PC-9 (cell line): ENCODE measurements at regions not wholly inside any gene's neighbourhood (a gene's known extent, or its start where the extent isn't known, plus 50 kb on each side); places are given as distances from the start of the nearest gene placed in this dataset.

ENCODE experiments used
- BruUV-seq: library from RNA; stranded (reverse); fragments of 400-500 nt; replicated peaks from 2 replicates; lab custom pipeline; 2021; lab: Mats Ljungman, UMichigan
- CTCF ChIA-PET: fragments of 300-600 bp; sonication (Branson Sonifier 250); formaldehyde crosslinking; loops from one replicate; lab custom pipeline; 2022; ENCODE audit warnings: antibody characterized with exemption; lab: Charles Lee
- POLR2A ChIA-PET: fragments of 300-600 bp; sonication (Branson Sonifier 250); formaldehyde crosslinking; loops from one replicate; lab custom pipeline; 2022; ENCODE audit warnings: antibody characterized with exemption; ENCODE audit not compliant: unreplicated experiment; lab: Charles Lee
- DNase-seq, 2 experiments: peaks; one replicate each; pipeline versions ENCODE4 v3.0.0 to v3.0.0-alpha.2; 2015 to 2022; ENCODE audit warnings: mixed read lengths in 1 of 2
- H2AFZ ChIP-seq: fragments of 200-600 bp; sonication (generic); 2 replicates; pipeline ENCODE4 v1.8.1; 2017; ENCODE audit warnings: antibody characterized with exemption
- H3F3A ChIP-seq: fragments of 200-600 bp; sonication (generic); 2 replicates; pipeline ENCODE4 v1.8.1; 2017; ENCODE audit warnings: antibody characterized with exemption, mild to moderate bottlenecking, low read depth; ENCODE audit not compliant: insufficient read depth
- H3K27ac ChIP-seq: fragments of 200-600 bp; sonication (generic); 2 replicates; pipeline ENCODE4 v1.6.1; 2016; ENCODE audit warnings: mixed run types
- H3K27me3 ChIP-seq: fragments of 200-600 bp; sonication (generic); 2 replicates; pipeline ENCODE4 v1.6.1; 2016; ENCODE audit warnings: low read depth, mixed run types; ENCODE audit not compliant: insufficient read depth
- H3K36me3 ChIP-seq: fragments of 200-600 bp; sonication (generic); 2 replicates; pipeline ENCODE4 v1.6.1; 2016; ENCODE audit warnings: low read depth, mixed run types
- H3K4me1 ChIP-seq: fragments of 200-600 bp; sonication (generic); replicated peaks from 2 replicates; pipeline ENCODE4 v1.6.1; 2016; ENCODE audit warnings: mixed run types; ENCODE audit not compliant: insufficient read depth
- H3K4me2 ChIP-seq: fragments of 200-600 bp; sonication (generic); 2 replicates; pipeline ENCODE4 v1.6.1; 2017; ENCODE audit warnings: mixed run types
- H3K4me3 ChIP-seq: fragments of 200-600 bp; sonication (generic); 2 replicates; pipeline ENCODE4 v1.6.1; 2016; ENCODE audit warnings: mixed run types
- H3K79me2 ChIP-seq: fragments of 200-600 bp; sonication (generic); 2 replicates; pipeline ENCODE4 v1.6.1; 2017; ENCODE audit warnings: low read depth, mixed run types
- H3K9me2 ChIP-seq: fragments of 200-600 bp; sonication (generic); 2 replicates; pipeline ENCODE4 v1.8.1; 2017; ENCODE audit warnings: mild to moderate bottlenecking; ENCODE audit not compliant: insufficient read depth
- H3K9me3 ChIP-seq: fragments of 200-600 bp; sonication (generic); 2 replicates; pipeline ENCODE4 v1.8.1; 2016; ENCODE audit warnings: low read depth; ENCODE audit not compliant: insufficient read depth
- H4K20me1 ChIP-seq: fragments of 200-600 bp; sonication (generic); 2 replicates; pipeline ENCODE4 v1.8.1; 2017; ENCODE audit not compliant: insufficient read depth
- CTCF ChIP-seq: fragments of 200-600 bp; sonication (generic); conservative IDR thresholded peaks from 2 replicates; pipeline ENCODE4 v1.6.1; 2017; ENCODE audit warnings: mixed run types, antibody characterized with exemption, mild to moderate bottlenecking, moderate library complexity
- EZH2 ChIP-seq: fragments of 200-600 bp; sonication (generic); IDR thresholded peaks from 2 replicates; pipeline ENCODE4 v1.8.0; 2017; ENCODE audit warnings: antibody characterized with exemption, low read depth
- intact Hi-C: fragments of 100-400 bp; cut with micrococcal nuclease; formaldehyde crosslinking; loops from one replicate; pipeline ENCODE4 v1.10.0; 2022; ENCODE audit not compliant: unreplicated experiment

- no peak overlapping the region for H3K27ac ChIP-seq
- H3K27me3 ChIP-seq = no peaks in the 10 kb centered on the region
- H3K9me3 ChIP-seq = no peaks in the 10 kb centered on the region
- no peak for DNase-seq
- intact Hi-C loops = loop anchor here (2.0 to 10.0 kb wide), 4 partner anchors 730 to 1696 kb away; no protein-coding TSS in a partner anchor
- no peaks in the 10 kb centered on the region for H3K4me1 ChIP-seq
- no peak overlapping the region for H2AFZ ChIP-seq
- ChIA-PET POLR2A (interaction anchor here (0.6 to 0.7 kb wide), 2 partner anchors 171 to 1146 kb away, joined by 3 to 5 read pairs; no protein-coding TSS in a partner anchor), CTCF (interaction anchor here (0.6 to 0.7 kb wide), 2 partner anchors 1261 to 1376 kb away, joined by 3 read pairs; no protein-coding TSS in a partner anchor)
- 0 out of 2 replicates have a peak, but pooled peaks cover 3% of the 10 kb centered on the region for H3K9me2 ChIP-seq
- H4K20me1 ChIP-seq = no peaks in the 10 kb centered on the region
- TF ChIP-seq EZH2 = no peak
- TF ChIP-seq CTCF = no peak
- H3K4me2 ChIP-seq = no peak overlapping the region
- H3K79me2 ChIP-seq = no peaks in the 10 kb centered on the region
- H3K36me3 ChIP-seq = no peaks in the 10 kb centered on the region
- H3K4me3 ChIP-seq = no peak overlapping the region
- BruUV-seq = no TSS peak
- no peaks in the 10 kb centered on the region for H3F3A ChIP-seq
Measured at GRCh38 chr3:107065094-107065861, 312.0 kb upstream of the CCDC54 start.

GRCh38 chr3:107067421-107067820, 309.8 kb upstream of the CCDC54 start:
- TF ChIP-seq EZH2 = no peak
- TF ChIP-seq CTCF = no peak
- Histone ChIP-seq H3K9me2 (0 out of 2 replicates have a peak, but pooled peaks cover 3% of the 10 kb centered on the region), H3K4me1 (no peaks in the 10 kb centered on the region), H3F3A (no peaks in the 10 kb centered on the region), H3K27me3 (no peaks in the 10 kb centered on the region), H3K36me3 (no peaks in the 10 kb centered on the region), H3K79me2 (no peaks in the 10 kb centered on the region), H3K9me3 (no peaks in the 10 kb centered on the region), H3K4me3 (no peak overlapping the region), H2AFZ (no peak overlapping the region), H3K4me2 (no peak overlapping the region), H3K27ac (no peak overlapping the region), H4K20me1 (no peaks in the 10 kb centered on the region)
- ChIA-PET POLR2A (no interaction called here), CTCF (no interaction called here)
- BruUV-seq = no TSS peak
- intact Hi-C loops = loop anchor here (10.0 kb wide), 2 partner anchors 733 to 1553 kb away; no protein-coding TSS in a partner anchor
- no peak for DNase-seq

- Histone ChIP-seq H3K4me2 (no peak overlapping the region), H3K9me2 (0 out of 2 replicates have a peak, but pooled peaks cover 3% of the 10 kb centered on the region), H4K20me1 (no peaks in the 10 kb centered on the region), H3K79me2 (no peaks in the 10 kb centered on the region), H2AFZ (no peak overlapping the region), H3F3A (no peaks in the 10 kb centered on the region), H3K36me3 (no peaks in the 10 kb centered on the region), H3K4me3 (no peak overlapping the region), H3K9me3 (no peaks in the 10 kb centered on the region), H3K27ac (no peak overlapping the region), H3K27me3 (no peaks in the 10 kb centered on the region), H3K4me1 (no peaks in the 10 kb centered on the region)
- POLR2A ChIA-PET = no interaction called here
- DNase-seq = no peak
- intact Hi-C loops = loop anchor here (10.0 kb wide), 2 partner anchors 734 to 1554 kb away; no protein-coding TSS in a partner anchor
- no TSS peak for BruUV-seq
- TF ChIP-seq CTCF (no peak), EZH2 (no peak)
- CTCF ChIA-PET = no interaction called here
Measured at GRCh38 chr3:107068980-107069379, 308.3 kb upstream of the CCDC54 start.
